Endothelial cell of umbilical vein (primary cell): ENCODE measurements at regions not wholly inside any gene's neighbourhood (a gene's known extent, or its start where the extent isn't known, plus 50 kb on each side); places are given as distances from the start of the nearest gene placed in this dataset.

ENCODE experiments used
- BruUV-seq: library from RNA; stranded (reverse); fragments of 400-500 nt; replicated peaks from 2 replicates; lab custom pipeline; 2021; lab: Mats Ljungman, UMichigan
- CTCF ChIA-PET: fragments of 300-600, 350-600 bp; sonication (Branson Sonifier 250); formaldehyde crosslinking; loops from one replicate; lab custom pipeline; 2021; ENCODE audit warnings: antibody characterized with exemption, inconsistent platforms; lab: Charles Lee
- POLR2A ChIA-PET: fragments of 300-600, 350-600 bp; sonication (Branson Sonifier 250); formaldehyde crosslinking; loops from one replicate; lab custom pipeline; 2021; ENCODE audit warnings: antibody characterized with exemption, inconsistent platforms; lab: Charles Lee
- DNase-seq: peaks from one replicate; pipeline ENCODE4 v3.0.0-alpha.2; 2011; ENCODE audit warnings: low read depth, low spot score
- FAIRE-seq: peaks from 2 replicates; lab custom pipeline; 2011; peaks lifted over from hg19 to GRCh38; lab: Jason Lieb, UNC
- H2AFZ ChIP-seq: 2 replicates; pipeline ENCODE4 v1.6.0; 2012; ENCODE audit warnings: low read depth, low read length, control low read depth, inconsistent platforms
- H3K27ac ChIP-seq: 2 replicates; pipeline ENCODE4 v1.5.1; 2011; ENCODE audit warnings: low read depth, mild to moderate bottlenecking, control low read depth, low read length, moderate library complexity; ENCODE audit not compliant: insufficient read depth
- H3K27me3 ChIP-seq, 2 experiments: 2 replicates each; pipeline versions ENCODE4 v1.6.0 to v1.6.1; 2011; ENCODE audit warnings: low read length in 2 of 2, mixed read lengths in 1 of 2; ENCODE audit not compliant: control insufficient read depth in 2 of 2, insufficient read depth in 2 of 2
- H3K36me3 ChIP-seq, 2 experiments: 2 replicates in 1 of 2; 3 replicates in 1 of 2; pipeline ENCODE4 v1.5.1; 2011; ENCODE audit warnings: low read length in 2 of 2, mild to moderate bottlenecking in 1 of 2, moderate library complexity in 1 of 2; ENCODE audit not compliant: control insufficient read depth in 2 of 2, insufficient read depth in 2 of 2; ENCODE audit errors: extremely low read depth in 1 of 2
- H3K4me1 ChIP-seq: 3 replicates; pipeline ENCODE4 v1.5.1; 2011; ENCODE audit warnings: mild to moderate bottlenecking, low read length; ENCODE audit not compliant: control insufficient read depth, insufficient read depth; ENCODE audit errors: extremely low read depth
- H3K4me2 ChIP-seq: 2 replicates; pipeline ENCODE4 v1.6.1; 2011; ENCODE audit warnings: low read length, control low read depth, mixed read lengths; ENCODE audit not compliant: insufficient read depth
- H3K4me3 ChIP-seq, 3 experiments: fragments of 200-600 bp in 1 of 3; sonication (generic), shearing (Covaris generic) in 1 of 3; replicated peaks in 1 of 3; 2 replicates each; pipeline ENCODE4 v1.5.1; 2011 to 2016; ENCODE audit warnings: control low read depth in 3 of 3, low read length in 3 of 3, mild to moderate bottlenecking in 2 of 3, inconsistent platforms in 1 of 3, low read depth in 1 of 3, moderate library complexity in 1 of 3; ENCODE audit not compliant: insufficient read depth in 1 of 3
- H3K79me2 ChIP-seq: 2 replicates; pipeline ENCODE4 v1.6.0; 2012; ENCODE audit warnings: low read length, inconsistent platforms; ENCODE audit not compliant: control insufficient read depth, insufficient read depth
- H3K9ac ChIP-seq: replicated peaks from 2 replicates; pipeline ENCODE3; 2011; ENCODE audit warnings: low read length, control low read depth; ENCODE audit not compliant: insufficient read depth; ENCODE audit errors: extremely low read depth
- H3K9me1 ChIP-seq: replicated peaks from 3 replicates; pipeline ENCODE4 v1.6.0; 2011; ENCODE audit warnings: mild to moderate bottlenecking, low read length; ENCODE audit not compliant: control insufficient read depth, insufficient read depth; ENCODE audit errors: extremely low read depth
- H3K9me3 ChIP-seq: replicated peaks from 2 replicates; pipeline ENCODE4 v1.5.1; 2012; ENCODE audit warnings: low read length, inconsistent platforms; ENCODE audit not compliant: control insufficient read depth, insufficient read depth
- H4K20me1 ChIP-seq: replicated peaks from 2 replicates; pipeline ENCODE3; 2011; ENCODE audit warnings: mild to moderate bottlenecking, low read length; ENCODE audit not compliant: control insufficient read depth, insufficient read depth; ENCODE audit errors: extremely low read depth
- CTCF ChIP-seq, 2 donors: IDR thresholded peaks; 1 replicate in 1 of 2; 2 replicates in 1 of 2; pipeline ENCODE4 v1.5.1; 2011; ENCODE audit warnings: low read length in 2 of 2, mild to moderate bottlenecking in 2 of 2, moderate library complexity in 2 of 2, control low read depth in 1 of 2, inconsistent platforms in 1 of 2, low read depth in 1 of 2; ENCODE audit not compliant: insufficient read depth in 1 of 2; ENCODE audit errors: extremely low read depth in 1 of 2
- EZH2 ChIP-seq: IDR thresholded peaks from 2 replicates; pipeline ENCODE4 v1.6.1; 2012; ENCODE audit warnings: borderline replicate concordance, low read depth, mild to moderate bottlenecking, moderate library complexity, low read length, inconsistent platforms; ENCODE audit not compliant: severe bottlenecking
- FOS ChIP-seq: IDR thresholded peaks from 2 replicates; pipeline ENCODE4 v1.6.1; 2011; ENCODE audit warnings: mild to moderate bottlenecking, low read length, moderate library complexity, borderline replicate concordance; ENCODE audit not compliant: insufficient read depth
- GATA2 ChIP-seq: IDR thresholded peaks from 2 replicates; pipeline ENCODE4 v1.7.0; 2011; ENCODE audit warnings: low read depth, mild to moderate bottlenecking, moderate library complexity, mixed read lengths, low read length; ENCODE audit not compliant: insufficient read length, insufficient read depth
- JUN ChIP-seq: IDR thresholded peaks from 2 replicates; pipeline ENCODE4 v1.6.1; 2011; ENCODE audit warnings: borderline replicate concordance, low read depth; ENCODE audit not compliant: insufficient read length, insufficient read depth
- MAX ChIP-seq: IDR thresholded peaks from 2 replicates; pipeline ENCODE4 v1.6.1; 2011; ENCODE audit not compliant: insufficient read depth, insufficient read length
- MYC ChIP-seq: IDR thresholded peaks from one replicate; pipeline ENCODE4 v1.6.1; 2011; ENCODE audit warnings: mild to moderate bottlenecking, low read depth, low read length
- POLR2A ChIP-seq: IDR thresholded peaks from 2 replicates; pipeline ENCODE4 v1.6.1; 2012; ENCODE audit warnings: low read depth, mild to moderate bottlenecking, control low read depth, low read length
- POLR2AphosphoS5 ChIP-seq: IDR thresholded peaks from 2 replicates; pipeline ENCODE4 v1.6.1; 2012; ENCODE audit warnings: low read depth, mild to moderate bottlenecking, control low read depth, low read length, moderate library complexity; ENCODE audit not compliant: insufficient read depth
- dilution Hi-C: fragments of 300-500 bp; cut with MboI; formaldehyde crosslinking; loops from one replicate; pipeline ENCODE4 v1.15.0; 2019; ENCODE audit warnings: low sequenced_read_pairs; ENCODE audit not compliant: extremely low pct_ligation_motif_present
- intact Hi-C: fragments of 100-400 bp; cut with micrococcal nuclease; formaldehyde crosslinking; loops from one replicate; pipeline ENCODE4 v1.10.0; 2022

- no peak for FAIRE-seq
- H3K4me3 ChIP-seq, result no peak overlapping the region
- H3K4me2 ChIP-seq, result no peak overlapping the region
- dilution Hi-C loops (no loop called here), intact Hi-C loops (no loop called here)
- no peaks in the 10 kb centered on the region for H4K20me1 ChIP-seq
- no peaks in the 10 kb centered on the region for H3K4me1 ChIP-seq
- CTCF ChIA-PET, result no interaction called here
- TF ChIP-seq GATA2 (no peak), EZH2 (no peak), POLR2AphosphoS5 (no peak), POLR2A (no peak), JUN (no peak), MAX (no peak), MYC (no peak), CTCF (IDR thresholded peaks at IDR 0.05; ENCODE audit: extremely low read depth in 1 of 2, insufficient read depth in 1 of 2, low read depth in 1 of 2, low read length in 2 of 2) (no peak), FOS (no peak)
- no TSS peak for BruUV-seq
- POLR2A ChIA-PET, result no interaction called here
- H3K36me3 ChIP-seq, result no peaks in the 10 kb centered on the region
- no peaks in the 10 kb centered on the region for H3K79me2 ChIP-seq
- no peak overlapping the region for H3K27ac ChIP-seq
- no peak for DNase-seq
- H3K9ac ChIP-seq, result no peak overlapping the region
- no peak overlapping the region for H2AFZ ChIP-seq
- H3K9me3 ChIP-seq, result peaks cover 2% of the 10 kb centered on the region
- no peaks in the 10 kb centered on the region for H3K9me1 ChIP-seq
- no peaks in the 10 kb centered on the region for H3K27me3 ChIP-seq
Observed at GRCh38 chr15:37618353-37618752, 316.1 kb upstream of the TMCO5A start.
